Mononuclear cell (primary cell): ENCODE measurements at regions not wholly inside any gene's neighbourhood (a gene's known extent, or its start where the extent isn't known, plus 50 kb on each side); places are given as distances from the start of the nearest gene placed in this dataset.

Source experiments
- H3K27me3 ChIP-seq: 2 replicates; pipeline ENCODE4 v1.6.0; 2011; ENCODE audit warnings: low read length, control low read depth; ENCODE audit not compliant: insufficient read depth
- H3K4me1 ChIP-seq: 2 replicates; pipeline ENCODE4 v1.5.1; 2011; ENCODE audit warnings: mild to moderate bottlenecking, low read length, control low read depth; ENCODE audit not compliant: insufficient read depth
- H3K4me3 ChIP-seq: 2 replicates; pipeline ENCODE4 v1.5.1; 2011; ENCODE audit warnings: mild to moderate bottlenecking, low read length, moderate library complexity
- H3K9me3 ChIP-seq: 2 replicates; pipeline ENCODE4 v1.5.1; 2011; ENCODE audit warnings: low read depth, mild to moderate bottlenecking, control low read depth, low read length

- no peak overlapping the region for H3K4me3 ChIP-seq
- no peaks in the 10 kb centered on the region for H3K9me3 ChIP-seq
- peaks cover 15% of the 10 kb centered on the region for H3K4me1 ChIP-seq
- H3K27me3 ChIP-seq: peaks cover 8% of the 10 kb centered on the region
These were observed 125.3 kb upstream of the ETS2 start for GRCh38 chr21:38680401-38680800.

GRCh38 chr21:38683222-38683621, 122.5 kb upstream of the ETS2 start:
- H3K4me3 ChIP-seq: no peak overlapping the region
- no peaks in the 10 kb centered on the region for H3K9me3 ChIP-seq
- H3K4me1 ChIP-seq: peaks cover 15% of the 10 kb centered on the region
- peaks cover 3% of the 10 kb centered on the region for H3K27me3 ChIP-seq

GRCh38 chr21:38688068-38688467, 117.7 kb upstream of the ETS2 start:
- H3K27me3 ChIP-seq: no peaks in the 10 kb centered on the region
- no peak overlapping the region for H3K4me3 ChIP-seq
- no peaks in the 10 kb centered on the region for H3K9me3 ChIP-seq
- no peaks in the 10 kb centered on the region for H3K4me1 ChIP-seq

GRCh38 chr21:38691631-38692030, 114.1 kb upstream of the ETS2 start:
- H3K9me3 ChIP-seq: no peaks in the 10 kb centered on the region
- H3K4me3 ChIP-seq: no peak overlapping the region
- H3K27me3 ChIP-seq: no peaks in the 10 kb centered on the region
- no peaks in the 10 kb centered on the region for H3K4me1 ChIP-seq

- Histone ChIP-seq H3K9me3 (no peaks in the 10 kb centered on the region), H3K27me3 (no peaks in the 10 kb centered on the region), H3K4me3 (no peak overlapping the region), H3K4me1 (no peaks in the 10 kb centered on the region)
These were observed 109.2 kb upstream of the ETS2 start for GRCh38 chr21:38696579-38696978.

- Histone ChIP-seq H3K4me1 (no peaks in the 10 kb centered on the region), H3K9me3 (no peaks in the 10 kb centered on the region), H3K4me3 (no peak overlapping the region), H3K27me3 (no peaks in the 10 kb centered on the region)
These were observed 106.7 kb upstream of the ETS2 start for GRCh38 chr21:38699048-38699447.

- no peak overlapping the region for H3K4me3 ChIP-seq
- no peaks in the 10 kb centered on the region for H3K4me1 ChIP-seq
- H3K27me3 ChIP-seq: no peaks in the 10 kb centered on the region
These were observed 103.5 kb upstream of the ETS2 start for GRCh38 chr21:38702196-38702595.

GRCh38 chr21:38709876-38710275, 95.9 kb upstream of the ETS2 start:
- H3K4me1 ChIP-seq: no peaks in the 10 kb centered on the region
- H3K9me3 ChIP-seq: no peaks in the 10 kb centered on the region
- H3K27me3 ChIP-seq: no peaks in the 10 kb centered on the region
- no peak overlapping the region for H3K4me3 ChIP-seq

More at GRCh38 chr21:38702196-38702595, 103.5 kb upstream of the ETS2 start:
- H3K9me3 ChIP-seq: no peaks in the 10 kb centered on the region

- Histone ChIP-seq H3K9me3 (no peaks in the 10 kb centered on the region), H3K27me3 (no peaks in the 10 kb centered on the region), H3K4me3 (no peak overlapping the region), H3K4me1 (no peaks in the 10 kb centered on the region)
These were observed 93.7 kb upstream of the ETS2 start for GRCh38 chr21:38712071-38712470.

GRCh38 chr21:38712664-38713063, 93.1 kb upstream of the ETS2 start:
- H3K4me3 ChIP-seq: no peak overlapping the region
- no peaks in the 10 kb centered on the region for H3K27me3 ChIP-seq
- H3K9me3 ChIP-seq: no peaks in the 10 kb centered on the region
- no peaks in the 10 kb centered on the region for H3K4me1 ChIP-seq

GRCh38 chr21:38714039-38714817, 91.5 kb upstream of the ETS2 start:
- Histone ChIP-seq H3K9me3 (no peaks in the 10 kb centered on the region), H3K4me1 (peaks cover 9% of the 10 kb centered on the region), H3K4me3 (no peak overlapping the region), H3K27me3 (no peaks in the 10 kb centered on the region)

GRCh38 chr21:38714999-38715398, 90.7 kb upstream of the ETS2 start:
- H3K9me3 ChIP-seq: no peaks in the 10 kb centered on the region
- no peak overlapping the region for H3K4me3 ChIP-seq
- H3K4me1 ChIP-seq: peaks cover 9% of the 10 kb centered on the region
- H3K27me3 ChIP-seq: no peaks in the 10 kb centered on the region

- Histone ChIP-seq H3K9me3 (no peaks in the 10 kb centered on the region), H3K27me3 (no peaks in the 10 kb centered on the region), H3K4me1 (peaks cover 9% of the 10 kb centered on the region), H3K4me3 (no peak overlapping the region)
These were observed 89.6 kb upstream of the ETS2 start for GRCh38 chr21:38716088-38716487.

- Histone ChIP-seq H3K27me3 (no peaks in the 10 kb centered on the region), H3K4me3 (no peak overlapping the region), H3K9me3 (no peaks in the 10 kb centered on the region), H3K4me1 (peaks cover 9% of the 10 kb centered on the region)
These were observed 88.8 kb upstream of the ETS2 start for GRCh38 chr21:38716942-38717341.

- Histone ChIP-seq H3K27me3 (no peaks in the 10 kb centered on the region), H3K4me3 (no peak overlapping the region), H3K4me1 (peaks cover 9% of the 10 kb centered on the region), H3K9me3 (no peaks in the 10 kb centered on the region)
These were observed 87.2 kb upstream of the ETS2 start for GRCh38 chr21:38718481-38718880.

- Histone ChIP-seq H3K4me3 (no peak overlapping the region), H3K9me3 (peaks cover under 1% of the 10 kb centered on the region)
These were observed 85.7 kb upstream of the ETS2 start for GRCh38 chr21:38720074-38720473.

More at GRCh38 chr21:38720074-38720473, 85.7 kb upstream of the ETS2 start:
- peaks cover 9% of the 10 kb centered on the region for H3K4me1 ChIP-seq
- no peaks in the 10 kb centered on the region for H3K27me3 ChIP-seq
